K562 (cell line): ENCODE measurements at regions not wholly inside any gene's neighbourhood (a gene's known extent, or its start where the extent isn't known, plus 50 kb on each side); places are given as distances from the start of the nearest gene placed in this dataset.
"Not testable (repeated sequence)": the region's sequence is repeated elsewhere in the genome, so short reads cannot be mapped to it uniquely, and the experiment has no call there.

Experiments
- ATAC-seq: fragments of 200-7000 bp; cut with Tn5 transposase; 3 replicates; pipeline ENCODE4 v1.9.1; 2020; ENCODE audit warnings: moderate library complexity
- BruUV-seq: library from RNA; stranded (reverse); fragments of 400-500 nt; replicated peaks from 2 replicates; lab custom pipeline; 2021; lab: Mats Ljungman, UMichigan
- CTCF ChIA-PET: fragments of 300-600 bp; formaldehyde crosslinking; extraction: SDS; loops from one replicate; lab custom pipeline; 2021; ENCODE audit warnings: low intra/inter-chr PET ratio; lab: Yijun Ruan, JAX
- POLR2A ChIA-PET: fragments of 300-600, 350-650 bp; sonication (Branson Sonifier 250); formaldehyde crosslinking; extraction: SDS; loops from one replicate; lab custom pipeline; 2021; ENCODE audit warnings: antibody characterized with exemption, inconsistent platforms; lab: Yijun Ruan, JAX
- DNase-seq, 4 experiments: peaks; one replicate each; pipeline versions ENCODE4 v3.0.0 to v3.0.0-alpha.2; 2011 to 2018; ENCODE audit warnings: low spot score in 3 of 4, mixed read lengths in 3 of 4; ENCODE audit errors: extremely low read depth in 1 of 4
- FAIRE-seq: peaks from 2 replicates; lab custom pipeline; 2011; peaks lifted over from hg19 to GRCh38; lab: Jason Lieb, UNC
- H2AFZ ChIP-seq: 2 replicates; pipeline ENCODE4 v1.6.0; 2011; ENCODE audit warnings: low read depth, low read length, control low read depth, inconsistent platforms
- H3K27ac ChIP-seq: fragments of 200-600 bp; 3 replicates; pipeline ENCODE4 v1.8.0; 2011; ENCODE audit warnings: low read depth, mild to moderate bottlenecking, control low read depth, inconsistent platforms, low read length, moderate library complexity, mixed read lengths; ENCODE audit errors: extremely low read depth
- H3K27me3 ChIP-seq, 2 experiments: fragments of 300-600 bp in 1 of 2; 2 replicates in 1 of 2; 3 replicates in 1 of 2; pipeline versions ENCODE4 v1.6.0 to v1.8.0; 2011; ENCODE audit warnings: inconsistent platforms in 2 of 2, low read length in 2 of 2, mild to moderate bottlenecking in 1 of 2, mixed read lengths in 1 of 2, moderate library complexity in 1 of 2; ENCODE audit not compliant: control insufficient read depth in 2 of 2, insufficient read depth in 2 of 2
- H3K36me3 ChIP-seq: fragments of 300-600 bp; 3 replicates; pipeline ENCODE4 v1.8.0; 2011; ENCODE audit warnings: mild to moderate bottlenecking, low read length, inconsistent platforms; ENCODE audit not compliant: control insufficient read depth, insufficient read depth
- H3K4me1 ChIP-seq, 2 experiments: fragments of 200-600 bp in 1 of 2; replicated peaks in 1 of 2; 2 replicates in 1 of 2; 3 replicates in 1 of 2; pipeline versions ENCODE4 v1.5.1 to v1.8.0; 2011; ENCODE audit warnings: inconsistent platforms in 2 of 2, low read length in 2 of 2, mild to moderate bottlenecking in 1 of 2, mixed read lengths in 1 of 2, moderate library complexity in 1 of 2; ENCODE audit not compliant: control insufficient read depth in 2 of 2, insufficient read depth in 2 of 2
- H3K4me2 ChIP-seq: 2 replicates; pipeline ENCODE4 v1.6.1; 2011; ENCODE audit warnings: low read length, control low read depth, inconsistent platforms, mixed read lengths; ENCODE audit not compliant: insufficient read depth
- H3K4me3 ChIP-seq: fragments of 200-600 bp; sonication (generic), shearing (Covaris generic); 2 replicates; pipeline ENCODE4 v1.5.1; 2016; ENCODE audit warnings: control low read depth, inconsistent platforms
- H3K79me2 ChIP-seq: fragments of 200-600 bp; 3 replicates; pipeline ENCODE4 v1.8.0; 2011; ENCODE audit warnings: low read length, inconsistent platforms; ENCODE audit not compliant: control insufficient read depth, insufficient read depth
- H3K9ac ChIP-seq, 2 experiments: 2 replicates each; pipeline versions ENCODE4 v1.6.0 to v1.6.1; 2011; ENCODE audit warnings: low read depth in 2 of 2, low read length in 2 of 2, control low read depth in 1 of 2, inconsistent platforms in 1 of 2, mild to moderate bottlenecking in 1 of 2, mixed read lengths in 1 of 2; ENCODE audit not compliant: insufficient read depth in 1 of 2
- H3K9me1 ChIP-seq: one replicate; pipeline ENCODE4 v1.6.0; 2011; ENCODE audit warnings: inconsistent platforms, mild to moderate bottlenecking, low read length, moderate library complexity; ENCODE audit not compliant: control insufficient read depth, insufficient read depth
- H3K9me3 ChIP-seq: replicated peaks from 2 replicates; pipeline ENCODE4 v1.5.1; 2011; ENCODE audit warnings: low read depth, low read length, inconsistent platforms; ENCODE audit not compliant: control insufficient read depth, insufficient read depth
- H4K20me1 ChIP-seq: replicated peaks from 2 replicates; pipeline ENCODE4 v1.6.1; 2011; ENCODE audit warnings: low read length, inconsistent platforms, mixed read lengths; ENCODE audit not compliant: control insufficient read depth, insufficient read depth
- ARID1B ChIP-seq: fragments of 450-650 bp; IDR thresholded peaks from 2 replicates; pipeline ENCODE4 v1.6.1; 2016; ENCODE audit warnings: antibody characterized with exemption, mild to moderate bottlenecking, inconsistent platforms
- CBFA2T2 ChIP-seq: fragments of 450-650 bp; conservative IDR thresholded peaks from 2 replicates; pipeline ENCODE4 v1.6.1; 2017; ENCODE audit warnings: mild to moderate bottlenecking
- CBFA2T3 ChIP-seq: fragments of 450-650 bp; IDR thresholded peaks from 2 replicates; pipeline ENCODE4 v1.6.1; 2017
- DPF2 ChIP-seq: fragments of 450-650 bp; IDR thresholded peaks from 2 replicates; pipeline ENCODE4 v1.6.1; 2016
- GATA2 ChIP-seq: sonication (generic); formaldehyde crosslinking; IDR thresholded peaks from 2 replicates; pipeline ENCODE4 v1.4.0; 2020; ENCODE audit warnings: mild to moderate bottlenecking, missing genetic modification reagents
- KDM1A ChIP-seq, 2 experiments: fragments of 450-650 bp; IDR thresholded peaks; 2 replicates each; pipeline ENCODE4 v1.6.1; 2016; ENCODE audit warnings: mild to moderate bottlenecking in 2 of 2
- MTA2 ChIP-seq: fragments of 450-650 bp; IDR thresholded peaks from 2 replicates; pipeline ENCODE4 v1.6.1; 2016; ENCODE audit warnings: low read depth
- NCOR1 ChIP-seq: fragments of 450-650 bp; IDR thresholded peaks from 2 replicates; pipeline ENCODE4 v1.6.1; 2016; ENCODE audit warnings: mild to moderate bottlenecking, moderate library complexity
- NFIC ChIP-seq: fragments of 450-650 bp; IDR thresholded peaks from 2 replicates; pipeline ENCODE4 v1.6.1; 2017; ENCODE audit warnings: mild to moderate bottlenecking, inconsistent platforms
- NRF1 ChIP-seq, 2 experiments: fragments of 450-650 bp; IDR thresholded peaks in 1 of 2; conservative IDR thresholded peaks in 1 of 2; 2 replicates each; pipeline ENCODE4 v1.6.1; 2014; ENCODE audit warnings: mild to moderate bottlenecking in 2 of 2
- RFX1 ChIP-seq: fragments of 450-650 bp; IDR thresholded peaks from 2 replicates; pipeline ENCODE4 v1.6.1; 2016; ENCODE audit warnings: mild to moderate bottlenecking, moderate library complexity
- SMAD4 ChIP-seq: fragments of 250-450 bp; sonication (Bioruptor Pico); conservative IDR thresholded peaks from 2 replicates; pipeline ENCODE4 v1.8.0; 2021; ENCODE audit warnings: inconsistent platforms, mild to moderate bottlenecking, moderate library complexity
- SMARCA4 ChIP-seq: fragments of 450-650 bp; IDR thresholded peaks from 2 replicates; pipeline ENCODE4 v1.6.1; 2016
- TAL1 ChIP-seq: fragments of 450-650 bp; IDR thresholded peaks from 2 replicates; pipeline ENCODE4 v1.6.1; 2016; ENCODE audit warnings: mild to moderate bottlenecking
- TCF3 ChIP-seq: sonication (generic); formaldehyde crosslinking; IDR thresholded peaks from 2 replicates; pipeline ENCODE4 v1.4.0; 2020; ENCODE audit warnings: mild to moderate bottlenecking, missing genetic modification reagents
- TEAD4 ChIP-seq, 2 experiments: sonication (generic) in 1 of 2; formaldehyde crosslinking in 1 of 2; IDR thresholded peaks; 2 replicates each; pipeline versions ENCODE4 v1.6.1 to v1.8.0; 2012 to 2022; ENCODE audit warnings: borderline replicate concordance in 1 of 2, inconsistent platforms in 1 of 2, low read length in 1 of 2, mild to moderate bottlenecking in 1 of 2, missing genetic modification reagents in 1 of 2
- TRIM24 ChIP-seq, 2 experiments: fragments of 450-650 bp; IDR thresholded peaks; 2 replicates each; pipeline ENCODE4 v1.6.1; 2016
- ZNF24 ChIP-seq: fragments of 450-650 bp; IDR thresholded peaks from 2 replicates; pipeline ENCODE4 v1.6.1; 2016
- WGBS: fragments of 100-300 bp; shearing (Covaris generic); methylation state at CpG from one replicate; pipeline ENCODE4 v1.1.6; 2016; ENCODE audit warnings: low coverage, mixed read lengths; ENCODE audit not compliant: insufficient coverage; ENCODE audit errors: missing lambda C conversion rate; 5-methylcytosine and 5-hydroxymethylcytosine counted together
- in situ Hi-C: fragments of 300-500 bp; cut with MboI; formaldehyde crosslinking; loops from 4 replicates; pipeline ENCODE4 v1.15.0; 2018; ENCODE audit warnings: inconsistent platforms, mixed read lengths
- intact Hi-C: fragments of 100-400 bp; cut with micrococcal nuclease; formaldehyde crosslinking; loops from 2 replicates; pipeline ENCODE4 v1.14.2; 2022

GRCh38 chr3:130201272-130201671 is 119.6 kb downstream of the ALG1L2 start:
- H2AFZ ChIP-seq; H3K27ac ChIP-seq; H3K4me3 ChIP-seq; H3K4me2 ChIP-seq; BruUV-seq; H3K9me1 ChIP-seq; H3K9ac ChIP-seq; POLR2A ChIA-PET; H4K20me1 ChIP-seq; CTCF ChIA-PET; H3K27me3 ChIP-seq; H3K36me3 ChIP-seq; FAIRE-seq; ATAC-seq; H3K4me1 ChIP-seq; H3K9me3 ChIP-seq; intact Hi-C loops; H3K79me2 ChIP-seq; in situ Hi-C loops; TF ChIP-seq TEAD4 (CRISPR knock-in tag; IDR thresholded peaks at IDR 0.05; ENCODE audit: borderline replicate concordance): not testable (repeated sequence)
- peak in 1 of 4 experiments; percentile 62 for DNase-seq
- 0% methylated on average over 1 of the region's 1 CpG for WGBS
- peak; percentile 20; the same call in 1 of the 2 replicates for TF ChIP-seq TEAD4 (IDR thresholded peaks at IDR 0.05; ENCODE audit: low read length)
- TF ChIP-seq SMAD4 (CRISPR knock-in tag): 0 out of 2 replicates have a peak, but pooled peaks have one; percentile 20
- TF ChIP-seq CBFA2T3: peak; percentile 86
- peak; percentile 78 for TF ChIP-seq TAL1
- TF ChIP-seq CBFA2T2: peak; percentile 83
- TF ChIP-seq NCOR1: peak; percentile 74
- TF ChIP-seq NFIC: peak; percentile 38; the same call in 1 of the 2 replicates
- peak; percentile 50 to 57; a peak in 3 of 4 replicates for TF ChIP-seq NRF1 (conservative IDR thresholded peaks at IDR 0.05 in 1 of 2, IDR thresholded peaks at IDR 0.05 in 1 of 2)
- TF ChIP-seq TCF3: peak; percentile 79
- TF ChIP-seq SMARCA4: 0 out of 2 replicates have a peak, but pooled peaks have one; percentile 33
- TF ChIP-seq RFX1: peak; percentile 68
- TF ChIP-seq GATA2 (CRISPR knock-in tag): peak; percentile 47; the same call in 1 of the 2 replicates
- TF ChIP-seq ARID1B: peak; percentile 73
- TF ChIP-seq MTA2: 0 out of 2 replicates have a peak, but pooled peaks have one; percentile 42
- TF ChIP-seq DPF2: peak; percentile 31; the same call in 1 of the 2 replicates
- TF ChIP-seq KDM1A (IDR thresholded peaks at IDR 0.05): 0 out of 4 replicates have a peak, but pooled peaks of 1 of the 2 experiments have one; percentile 13
- TF ChIP-seq TRIM24 (IDR thresholded peaks at IDR 0.05): peak in 1 of 2 experiments; percentile 45; a peak in 1 of 4 replicates
- TF ChIP-seq ZNF24: 0 out of 2 replicates have a peak, but pooled peaks have one; percentile 41
